GM12878 (cell line): ENCODE measurements at regions not wholly inside any gene's neighbourhood (a gene's known extent, or its start where the extent isn't known, plus 50 kb on each side); places are given as distances from the start of the nearest gene placed in this dataset.
"Not testable (repeated sequence)": the region's sequence is repeated elsewhere in the genome, so short reads cannot be mapped to it uniquely, and the experiment has no call there.

Source experiments
- POLR2AphosphoS5 ChIP-seq: IDR thresholded peaks from 2 replicates; pipeline ENCODE4 v1.6.1; 2011; ENCODE audit warnings: mild to moderate bottlenecking, low read length, inconsistent platforms
- RAD21 ChIP-seq: IDR thresholded peaks from 2 replicates; pipeline ENCODE4 v1.6.1; 2011; ENCODE audit warnings: mild to moderate bottlenecking, low read depth, low read length, moderate library complexity; ENCODE audit not compliant: insufficient read depth

GRCh38 chr4:189846608-189847007 lies 94.1 kb upstream of the FRG1 start:
- not testable (repeated sequence) for TF ChIP-seq POLR2AphosphoS5, RAD21
